GM19023 (cell line): ENCODE measurements at regions not wholly inside any gene's neighbourhood (a gene's known extent, or its start where the extent isn't known, plus 50 kb on each side); places are given as distances from the start of the nearest gene placed in this dataset.
A peak's percentile ranks its signal among the peaks of the same experiment; 100 is the strongest.
"Not testable (repeated sequence)": the region's sequence is repeated elsewhere in the genome, so short reads cannot be mapped to it uniquely, and the experiment has no call there.

ENCODE experiments used
- ATAC-seq: cut with Tn5 transposase; IDR thresholded peaks from one replicate; pipeline ENCODE4 v1.9.1; 2021; ENCODE audit warnings: mild to moderate bottlenecking, moderate library complexity; ENCODE audit not compliant: unreplicated experiment

GRCh38 chr12:125540580-125541204 lies 475.5 kb downstream of the AACS start:
- ATAC-seq, result peak; percentile 45

- no peak for ATAC-seq
Observed at GRCh38 chr12:125544960-125545359, 479.7 kb downstream of the AACS start.

GRCh38 chr12:125549171-125549570 lies 483.9 kb downstream of the AACS start:
- no peak for ATAC-seq

- ATAC-seq, result no peak
Observed at GRCh38 chr12:125549836-125550235, 484.6 kb downstream of the AACS start.

GRCh38 chr12:125552295-125552694 lies 487.1 kb downstream of the AACS start:
- no peak for ATAC-seq

GRCh38 chr12:125561008-125561407 lies 495.8 kb downstream of the AACS start:
- not testable (repeated sequence) for ATAC-seq

- ATAC-seq, result no peak
Observed at GRCh38 chr12:125564753-125565152, 499.5 kb downstream of the AACS start.

GRCh38 chr12:125567581-125567980 lies 502.3 kb downstream of the AACS start:
- ATAC-seq, result no peak

- ATAC-seq, result no peak
Observed at GRCh38 chr12:125568306-125568705, 503.1 kb downstream of the AACS start.

GRCh38 chr12:125573271-125573670 lies 508.0 kb downstream of the AACS start:
- ATAC-seq, result no peak

- no peak for ATAC-seq
Observed at GRCh38 chr12:125577334-125577733, 512.1 kb downstream of the AACS start.

- no peak for ATAC-seq
Observed at GRCh38 chr12:125579916-125580315, 514.7 kb downstream of the AACS start.

GRCh38 chr12:125583071-125583470 lies 517.8 kb downstream of the AACS start:
- ATAC-seq, result no peak

- ATAC-seq, result no peak
Observed at GRCh38 chr12:125586441-125586840, 521.2 kb downstream of the AACS start.

GRCh38 chr12:125593269-125593668 lies 528.0 kb downstream of the AACS start:
- ATAC-seq, result no peak

GRCh38 chr12:125604976-125605375 lies 539.7 kb downstream of the AACS start:
- no peak for ATAC-seq

- no peak for ATAC-seq
Observed at GRCh38 chr12:125606312-125606711, 541.1 kb downstream of the AACS start.

GRCh38 chr12:125610292-125610691 lies 545.1 kb downstream of the AACS start:
- no peak for ATAC-seq

GRCh38 chr12:125610971-125611370 lies 545.7 kb downstream of the AACS start:
- no peak for ATAC-seq

GRCh38 chr12:125614058-125614457 lies 548.8 kb downstream of the AACS start:
- ATAC-seq, result no peak

GRCh38 chr12:125619723-125620122 lies 554.5 kb downstream of the AACS start:
- ATAC-seq, result no peak

- ATAC-seq, result no peak
Observed at GRCh38 chr12:125633686-125634085, 568.5 kb downstream of the AACS start.

- no peak for ATAC-seq
Observed at GRCh38 chr12:125634813-125635212, 569.6 kb downstream of the AACS start.
